ENCODE measurements at regions not wholly inside any gene's neighbourhood (a gene's known extent, or its start where the extent isn't known, plus 50 kb on each side); places are given as distances from the start of the nearest gene placed in this dataset.
"Not testable (repeated sequence)": the region's sequence is repeated elsewhere in the genome, so short reads cannot be mapped to it uniquely, and the experiment has no call there.

- H3F3A ChIP-seq (ENCODE audit: insufficient read depth), result no peaks in the 10 kb centered on the region
- H3K36me3 ChIP-seq (ENCODE audit: low read length), result no peaks in the 10 kb centered on the region; the same call in 1 of the 2 replicates
- H3K9me2 ChIP-seq (replicated peaks; ENCODE audit: insufficient read depth, low read length), result no peaks in the 10 kb centered on the region
- no peak overlapping the region for H3K27ac ChIP-seq (ENCODE audit: low read depth, low read length)
- no peak overlapping the region for H2AFZ ChIP-seq (ENCODE audit: low read depth, low read length, severe bottlenecking)
- no peaks in the 10 kb centered on the region for H3K27me3 ChIP-seq (ENCODE audit: low read length)
- no peak overlapping the region for H3K4me3 ChIP-seq (ENCODE audit: insufficient read depth, low read length, poor library complexity, severe bottlenecking)
- H4K20me1 ChIP-seq (ENCODE audit: low read depth, low read length), result no peaks in the 10 kb centered on the region
- no peak for TF ChIP-seq EZH2phosphoT487 (conservative IDR thresholded peaks at IDR 0.05; ENCODE audit: low read length)
- no peak for TF ChIP-seq CTCF (IDR thresholded peaks at IDR 0.05; ENCODE audit: insufficient read depth, low read length, poor library complexity, severe bottlenecking)
- no peaks in the 10 kb centered on the region for H3K79me2 ChIP-seq (ENCODE audit: insufficient read depth, low read length)
- H3K4me2 ChIP-seq (ENCODE audit: low read depth, low read length, poor library complexity, severe bottlenecking), result no peak overlapping the region
- peaks cover 4% of the 10 kb centered on the region; the same call in 1 of the 2 replicates for H3K9me3 ChIP-seq (ENCODE audit: insufficient read depth, low read length)
- H3K9ac ChIP-seq (ENCODE audit: low read length), result no peak overlapping the region
Measured at GRCh38 chr3:83218383-83219200, 1457.1 kb upstream of the GBE1 start.

DNA sequence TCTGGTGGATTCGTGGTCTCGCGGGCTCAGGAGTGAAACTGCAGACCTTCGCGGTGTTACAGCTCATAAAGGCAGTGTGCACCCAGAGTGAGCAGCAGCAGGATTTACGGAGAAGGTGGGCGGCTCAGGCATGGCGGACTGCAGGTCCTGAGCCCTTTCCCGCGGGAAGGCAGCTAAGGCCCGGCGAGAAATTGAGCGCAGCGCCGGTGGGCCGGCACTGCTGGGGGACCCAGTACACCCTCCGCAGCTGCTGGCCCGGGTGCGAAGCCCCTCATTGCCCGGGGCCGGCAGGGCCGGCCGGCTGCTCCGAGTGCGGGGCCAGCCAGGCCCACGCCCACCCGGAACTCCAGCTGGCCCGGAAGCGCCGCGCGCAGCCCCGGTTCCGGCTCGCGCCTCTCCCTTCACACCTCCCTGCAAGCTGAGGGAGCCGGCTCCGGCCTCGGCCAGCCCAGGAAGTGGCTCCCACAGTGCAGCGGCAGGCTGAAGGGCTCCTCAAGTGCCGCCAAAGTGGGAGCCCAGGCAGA, 1456.2 kb upstream of the GBE1 start:
- not testable (repeated sequence) for H3K4me2 ChIP-seq (ENCODE audit: low read depth, low read length, poor library complexity, severe bottlenecking); H3K79me2 ChIP-seq (ENCODE audit: insufficient read depth, low read length); H3K36me3 ChIP-seq (ENCODE audit: low read length); H3K27me3 ChIP-seq (ENCODE audit: low read length); H2AFZ ChIP-seq (ENCODE audit: low read depth, low read length, severe bottlenecking); H3K9ac ChIP-seq (ENCODE audit: low read length); H3K9me3 ChIP-seq (ENCODE audit: insufficient read depth, low read length); H3K4me3 ChIP-seq (ENCODE audit: insufficient read depth, low read length, poor library complexity, severe bottlenecking); H3F3A ChIP-seq (ENCODE audit: insufficient read depth); H3K9me2 ChIP-seq (replicated peaks; ENCODE audit: insufficient read depth, low read length); H3K27ac ChIP-seq (ENCODE audit: low read depth, low read length); H4K20me1 ChIP-seq (ENCODE audit: low read depth, low read length)

- no peak overlapping the region for H3K9ac ChIP-seq (ENCODE audit: low read length)
- H3K79me2 ChIP-seq (ENCODE audit: insufficient read depth, low read length), result no peaks in the 10 kb centered on the region
- H2AFZ ChIP-seq (ENCODE audit: low read depth, low read length, severe bottlenecking), result no peak overlapping the region
- H3K4me3 ChIP-seq (ENCODE audit: insufficient read depth, low read length, poor library complexity, severe bottlenecking), result no peak overlapping the region
- no peaks in the 10 kb centered on the region for H4K20me1 ChIP-seq (ENCODE audit: low read depth, low read length)
- no peaks in the 10 kb centered on the region for H3K27me3 ChIP-seq (ENCODE audit: low read length)
- H3K27ac ChIP-seq (ENCODE audit: low read depth, low read length), result no peak overlapping the region
- no peaks in the 10 kb centered on the region for H3K9me2 ChIP-seq (replicated peaks; ENCODE audit: insufficient read depth, low read length)
- TF ChIP-seq CTCF (IDR thresholded peaks at IDR 0.05; ENCODE audit: insufficient read depth, low read length, poor library complexity, severe bottlenecking) (no peak), EZH2phosphoT487 (conservative IDR thresholded peaks at IDR 0.05; ENCODE audit: low read length) (no peak)
- H3K4me2 ChIP-seq (ENCODE audit: low read depth, low read length, poor library complexity, severe bottlenecking), result no peak overlapping the region
- peaks cover 4% of the 10 kb centered on the region; the same call in 1 of the 2 replicates for H3K9me3 ChIP-seq (ENCODE audit: insufficient read depth, low read length)
- H3K36me3 ChIP-seq (ENCODE audit: low read length), result no peaks in the 10 kb centered on the region; the same call in 1 of the 2 replicates
- no peaks in the 10 kb centered on the region for H3F3A ChIP-seq (ENCODE audit: insufficient read depth)
Measured at GRCh38 chr3:83216919-83217594, 1455.6 kb upstream of the GBE1 start.

Measured in SU-DHL-6 (cell line).